IMR-90 (cell line): ENCODE measurements at regions not wholly inside any gene's neighbourhood (a gene's known extent, or its start where the extent isn't known, plus 50 kb on each side); places are given as distances from the start of the nearest gene placed in this dataset.

Experiments used
- BHLHE40 ChIP-seq: fragments of 150-350 bp; IDR thresholded peaks from 2 replicates; pipeline ENCODE4 v1.6.1; 2016; ENCODE audit warnings: mild to moderate bottlenecking, low read depth, low read length
- CEBPB ChIP-seq: IDR thresholded peaks from 2 replicates; pipeline ENCODE4 v1.6.1; 2012; ENCODE audit warnings: low read depth, low read length, improper control_type of control experiment
- CTCF ChIP-seq: conservative IDR thresholded peaks from 2 replicates; pipeline ENCODE4 v1.5.1; 2012; ENCODE audit warnings: mild to moderate bottlenecking, low read depth, low read length, improper control_type of control experiment
- MXI1 ChIP-seq: IDR thresholded peaks from 2 replicates; pipeline ENCODE4 v1.6.1; 2012; ENCODE audit warnings: low read depth, mild to moderate bottlenecking, low read length, moderate library complexity, borderline replicate concordance
- POLR2A ChIP-seq: IDR thresholded peaks from 2 replicates; pipeline ENCODE4 v1.6.1; 2012; ENCODE audit warnings: mild to moderate bottlenecking, low read depth, low read length
- USF2 ChIP-seq: fragments of 150-350 bp; IDR thresholded peaks from 2 replicates; pipeline ENCODE4 v1.6.1; 2017; ENCODE audit warnings: mild to moderate bottlenecking, antibody characterized with exemption, low read length, low read depth
- TF ChIP-seq, protein P1 (sequence below): fragments of 150-350 bp; IDR thresholded peaks from 2 replicates; pipeline ENCODE4 v1.6.1; 2016; ENCODE audit warnings: low read depth, mild to moderate bottlenecking, low read length, moderate library complexity, borderline replicate concordance

DNA sequence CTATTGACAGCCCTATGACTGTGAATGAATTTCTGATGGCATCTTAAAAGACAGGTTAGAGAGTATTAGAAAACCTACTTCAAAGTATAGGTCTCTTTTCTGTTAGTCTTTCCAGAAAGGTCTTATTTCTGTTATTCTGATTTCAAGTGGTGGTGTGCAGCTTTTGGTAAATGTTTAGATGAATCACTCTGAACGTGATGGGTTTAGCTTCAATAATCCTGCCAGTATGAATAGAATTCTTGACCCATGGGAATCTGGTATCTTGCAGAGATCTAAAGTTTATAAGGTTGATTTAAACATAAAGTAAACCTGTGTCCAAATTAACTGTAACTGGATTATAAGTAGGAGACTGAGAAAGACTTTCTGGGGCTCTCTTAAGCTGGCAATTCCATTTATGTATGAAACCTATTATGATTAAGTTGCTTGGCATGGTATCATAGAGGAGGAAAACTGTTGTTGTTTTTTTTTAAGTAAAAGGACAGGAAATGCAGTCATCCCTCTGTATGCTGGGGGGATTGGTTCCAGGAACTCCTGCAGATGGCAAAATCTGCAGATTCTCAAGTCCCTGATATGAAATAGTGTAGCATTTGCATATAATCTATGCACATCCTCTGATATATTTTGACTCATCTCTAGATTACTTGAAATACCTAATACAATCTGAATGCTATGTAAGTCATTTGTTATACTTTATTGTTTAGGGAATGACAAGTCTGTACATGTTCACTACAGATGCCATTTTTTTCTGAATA is 77.0 kb upstream of the ADAMTS19 start:
- peak; percentile 67 for TF ChIP-seq BHLHE40
- TF ChIP-seq CTCF: no peak
- TF ChIP-seq MXI1: no peak
- TF ChIP-seq POLR2A: no peak
- TF ChIP-seq, protein P1, sequence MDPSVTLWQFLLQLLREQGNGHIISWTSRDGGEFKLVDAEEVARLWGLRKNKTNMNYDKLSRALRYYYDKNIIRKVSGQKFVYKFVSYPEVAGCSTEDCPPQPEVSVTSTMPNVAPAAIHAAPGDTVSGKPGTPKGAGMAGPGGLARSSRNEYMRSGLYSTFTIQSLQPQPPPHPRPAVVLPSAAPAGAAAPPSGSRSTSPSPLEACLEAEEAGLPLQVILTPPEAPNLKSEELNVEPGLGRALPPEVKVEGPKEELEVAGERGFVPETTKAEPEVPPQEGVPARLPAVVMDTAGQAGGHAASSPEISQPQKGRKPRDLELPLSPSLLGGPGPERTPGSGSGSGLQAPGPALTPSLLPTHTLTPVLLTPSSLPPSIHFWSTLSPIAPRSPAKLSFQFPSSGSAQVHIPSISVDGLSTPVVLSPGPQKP: no peak
- no peak for TF ChIP-seq CEBPB
- no peak for TF ChIP-seq USF2
